ENCODE measurements at regions not wholly inside any gene's neighbourhood (a gene's known extent, or its start where the extent isn't known, plus 50 kb on each side); places are given as distances from the start of the nearest gene placed in this dataset.

DNA sequence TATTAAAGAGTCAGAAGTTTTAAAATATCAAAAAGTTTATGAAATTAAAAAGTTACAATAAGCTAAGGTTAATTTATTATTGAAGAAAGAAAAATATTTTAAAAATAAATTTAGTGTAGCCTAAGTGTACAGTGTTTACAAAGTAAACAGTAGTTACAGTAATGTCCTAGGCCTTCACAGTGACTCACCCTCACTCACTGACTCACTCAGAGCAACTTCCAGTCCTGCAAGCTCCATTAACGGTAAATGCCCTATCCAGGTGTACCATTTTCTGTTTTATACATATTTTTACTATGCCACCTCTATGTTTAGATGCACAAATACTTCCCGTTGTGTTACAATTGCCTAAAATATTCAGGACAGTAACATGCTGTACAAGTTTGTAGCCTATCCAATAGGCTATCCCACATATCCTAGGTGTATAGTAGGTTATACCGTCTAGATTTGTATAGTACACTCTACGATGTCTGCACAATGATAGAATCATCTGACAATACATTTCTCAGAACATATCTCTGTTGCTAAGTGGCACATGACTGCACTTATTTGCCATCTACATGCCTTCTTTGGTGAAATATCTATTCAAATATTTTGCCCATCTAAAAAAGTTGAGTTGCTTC, 67.2 kb upstream of the WSB1 start:
- TF ChIP-seq, protein P1, sequence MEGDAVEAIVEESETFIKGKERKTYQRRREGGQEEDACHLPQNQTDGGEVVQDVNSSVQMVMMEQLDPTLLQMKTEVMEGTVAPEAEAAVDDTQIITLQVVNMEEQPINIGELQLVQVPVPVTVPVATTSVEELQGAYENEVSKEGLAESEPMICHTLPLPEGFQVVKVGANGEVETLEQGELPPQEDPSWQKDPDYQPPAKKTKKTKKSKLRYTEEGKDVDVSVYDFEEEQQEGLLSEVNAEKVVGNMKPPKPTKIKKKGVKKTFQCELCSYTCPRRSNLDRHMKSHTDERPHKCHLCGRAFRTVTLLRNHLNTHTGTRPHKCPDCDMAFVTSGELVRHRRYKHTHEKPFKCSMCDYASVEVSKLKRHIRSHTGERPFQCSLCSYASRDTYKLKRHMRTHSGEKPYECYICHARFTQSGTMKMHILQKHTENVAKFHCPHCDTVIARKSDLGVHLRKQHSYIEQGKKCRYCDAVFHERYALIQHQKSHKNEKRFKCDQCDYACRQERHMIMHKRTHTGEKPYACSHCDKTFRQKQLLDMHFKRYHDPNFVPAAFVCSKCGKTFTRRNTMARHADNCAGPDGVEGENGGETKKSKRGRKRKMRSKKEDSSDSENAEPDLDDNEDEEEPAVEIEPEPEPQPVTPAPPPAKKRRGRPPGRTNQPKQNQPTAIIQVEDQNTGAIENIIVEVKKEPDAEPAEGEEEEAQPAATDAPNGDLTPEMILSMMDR (conservative IDR thresholded peaks at IDR 0.05; ENCODE audit: low read length): no peak
- TF ChIP-seq EZH2phosphoT487 (IDR thresholded peaks at IDR 0.05; ENCODE audit: borderline replicate concordance): no peak
